SK-N-SH (cell line): ENCODE measurements at regions not wholly inside any gene's neighbourhood (a gene's known extent, or its start where the extent isn't known, plus 50 kb on each side); places are given as distances from the start of the nearest gene placed in this dataset.

ENCODE experiments used
- CTCF ChIP-seq: fragments of 200-600 bp; sonication (generic); IDR thresholded peaks from 2 replicates; pipeline ENCODE4 v1.6.1; 2017; ENCODE audit warnings: antibody characterized with exemption, mild to moderate bottlenecking, moderate library complexity
- EZH2phosphoT487 ChIP-seq: fragments of 200-600 bp; sonication (generic); IDR thresholded peaks from 2 replicates; pipeline ENCODE4 v1.6.1; 2017; ENCODE audit warnings: low read depth, mixed run types, mild to moderate bottlenecking, antibody characterized with exemption, moderate library complexity, borderline replicate concordance
- PBX3 ChIP-seq: IDR thresholded peaks from 2 replicates; pipeline ENCODE4; 2012
- POLR2AphosphoS5 ChIP-seq: IDR thresholded peaks from 2 replicates; pipeline ENCODE4 v1.6.1; 2012; ENCODE audit warnings: low read depth, low read length
- RXRA ChIP-seq: IDR thresholded peaks from 2 replicates; pipeline ENCODE4 v1.4.0; 2012; ENCODE audit warnings: low read depth, mild to moderate bottlenecking, borderline replicate concordance
- SIN3A ChIP-seq: IDR thresholded peaks from 2 replicates; pipeline ENCODE4 v1.6.1; 2012; ENCODE audit warnings: low read depth, mild to moderate bottlenecking, low read length, moderate library complexity, borderline replicate concordance
- YY1 ChIP-seq: IDR thresholded peaks from 2 replicates; pipeline ENCODE4 v1.4.0; 2012; ENCODE audit warnings: low read depth, mild to moderate bottlenecking
- TF ChIP-seq, protein P1 (sequence below): IDR thresholded peaks from 2 replicates; pipeline ENCODE4 v1.6.1; 2012; ENCODE audit warnings: mild to moderate bottlenecking, low read depth, low read length, moderate library complexity

- TF ChIP-seq PBX3 (no peak), POLR2AphosphoS5 (no peak), CTCF (no peak), EZH2phosphoT487 (no peak), YY1 (no peak), RXRA (no peak), SIN3A (no peak)
- TF ChIP-seq, protein P1, sequence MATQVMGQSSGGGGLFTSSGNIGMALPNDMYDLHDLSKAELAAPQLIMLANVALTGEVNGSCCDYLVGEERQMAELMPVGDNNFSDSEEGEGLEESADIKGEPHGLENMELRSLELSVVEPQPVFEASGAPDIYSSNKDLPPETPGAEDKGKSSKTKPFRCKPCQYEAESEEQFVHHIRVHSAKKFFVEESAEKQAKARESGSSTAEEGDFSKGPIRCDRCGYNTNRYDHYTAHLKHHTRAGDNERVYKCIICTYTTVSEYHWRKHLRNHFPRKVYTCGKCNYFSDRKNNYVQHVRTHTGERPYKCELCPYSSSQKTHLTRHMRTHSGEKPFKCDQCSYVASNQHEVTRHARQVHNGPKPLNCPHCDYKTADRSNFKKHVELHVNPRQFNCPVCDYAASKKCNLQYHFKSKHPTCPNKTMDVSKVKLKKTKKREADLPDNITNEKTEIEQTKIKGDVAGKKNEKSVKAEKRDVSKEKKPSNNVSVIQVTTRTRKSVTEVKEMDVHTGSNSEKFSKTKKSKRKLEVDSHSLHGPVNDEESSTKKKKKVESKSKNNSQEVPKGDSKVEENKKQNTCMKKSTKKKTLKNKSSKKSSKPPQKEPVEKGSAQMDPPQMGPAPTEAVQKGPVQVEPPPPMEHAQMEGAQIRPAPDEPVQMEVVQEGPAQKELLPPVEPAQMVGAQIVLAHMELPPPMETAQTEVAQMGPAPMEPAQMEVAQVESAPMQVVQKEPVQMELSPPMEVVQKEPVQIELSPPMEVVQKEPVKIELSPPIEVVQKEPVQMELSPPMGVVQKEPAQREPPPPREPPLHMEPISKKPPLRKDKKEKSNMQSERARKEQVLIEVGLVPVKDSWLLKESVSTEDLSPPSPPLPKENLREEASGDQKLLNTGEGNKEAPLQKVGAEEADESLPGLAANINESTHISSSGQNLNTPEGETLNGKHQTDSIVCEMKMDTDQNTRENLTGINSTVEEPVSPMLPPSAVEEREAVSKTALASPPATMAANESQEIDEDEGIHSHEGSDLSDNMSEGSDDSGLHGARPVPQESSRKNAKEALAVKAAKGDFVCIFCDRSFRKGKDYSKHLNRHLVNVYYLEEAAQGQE, result no peak
Observed at GRCh38 chr3:78313332-78313731, 1273.4 kb downstream of the ROBO2 start.
